ENCODE measurements at regions not wholly inside any gene's neighbourhood (a gene's known extent, or its start where the extent isn't known, plus 50 kb on each side); places are given as distances from the start of the nearest gene placed in this dataset.

DNA sequence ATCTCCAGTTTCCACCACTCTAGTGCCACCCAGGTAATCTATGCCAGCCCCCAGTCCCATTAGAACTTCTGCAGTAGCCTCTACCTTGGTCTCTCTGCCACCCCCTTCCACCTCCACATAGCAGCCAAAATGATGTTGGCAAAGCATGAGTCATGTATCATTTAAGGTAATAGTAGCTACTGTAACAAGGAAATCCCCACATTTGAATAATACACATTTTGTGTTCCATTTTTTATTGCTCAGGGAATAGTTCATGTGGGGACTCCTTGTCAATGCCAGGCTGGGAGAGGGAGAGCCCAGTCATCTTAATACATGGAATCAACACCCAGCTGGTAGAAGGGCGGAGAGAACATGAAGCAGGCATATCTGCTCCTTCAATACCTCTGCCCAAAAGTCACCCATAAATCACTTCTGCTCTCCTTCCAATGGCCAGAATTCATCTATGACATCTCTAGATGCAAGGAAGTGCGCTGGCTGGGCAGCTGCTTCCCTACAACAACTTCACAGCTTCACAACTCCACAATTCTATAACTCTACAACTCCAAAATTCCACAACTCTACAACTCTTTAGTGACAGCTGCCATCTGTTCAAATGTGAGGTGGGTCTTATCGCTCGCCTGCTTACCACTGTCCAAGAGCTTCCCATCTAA, 70.6 kb upstream of the GLS start:
- no peak overlapping the region for H3K4me3 ChIP-seq (ENCODE audit: low read depth, low read length)
- TF ChIP-seq, protein P1, sequence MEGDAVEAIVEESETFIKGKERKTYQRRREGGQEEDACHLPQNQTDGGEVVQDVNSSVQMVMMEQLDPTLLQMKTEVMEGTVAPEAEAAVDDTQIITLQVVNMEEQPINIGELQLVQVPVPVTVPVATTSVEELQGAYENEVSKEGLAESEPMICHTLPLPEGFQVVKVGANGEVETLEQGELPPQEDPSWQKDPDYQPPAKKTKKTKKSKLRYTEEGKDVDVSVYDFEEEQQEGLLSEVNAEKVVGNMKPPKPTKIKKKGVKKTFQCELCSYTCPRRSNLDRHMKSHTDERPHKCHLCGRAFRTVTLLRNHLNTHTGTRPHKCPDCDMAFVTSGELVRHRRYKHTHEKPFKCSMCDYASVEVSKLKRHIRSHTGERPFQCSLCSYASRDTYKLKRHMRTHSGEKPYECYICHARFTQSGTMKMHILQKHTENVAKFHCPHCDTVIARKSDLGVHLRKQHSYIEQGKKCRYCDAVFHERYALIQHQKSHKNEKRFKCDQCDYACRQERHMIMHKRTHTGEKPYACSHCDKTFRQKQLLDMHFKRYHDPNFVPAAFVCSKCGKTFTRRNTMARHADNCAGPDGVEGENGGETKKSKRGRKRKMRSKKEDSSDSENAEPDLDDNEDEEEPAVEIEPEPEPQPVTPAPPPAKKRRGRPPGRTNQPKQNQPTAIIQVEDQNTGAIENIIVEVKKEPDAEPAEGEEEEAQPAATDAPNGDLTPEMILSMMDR (conservative IDR thresholded peaks at IDR 0.05; ENCODE audit: low read depth, low read length) = no peak
- DNase-seq (ENCODE audit: low read depth) = no peak

DNA sequence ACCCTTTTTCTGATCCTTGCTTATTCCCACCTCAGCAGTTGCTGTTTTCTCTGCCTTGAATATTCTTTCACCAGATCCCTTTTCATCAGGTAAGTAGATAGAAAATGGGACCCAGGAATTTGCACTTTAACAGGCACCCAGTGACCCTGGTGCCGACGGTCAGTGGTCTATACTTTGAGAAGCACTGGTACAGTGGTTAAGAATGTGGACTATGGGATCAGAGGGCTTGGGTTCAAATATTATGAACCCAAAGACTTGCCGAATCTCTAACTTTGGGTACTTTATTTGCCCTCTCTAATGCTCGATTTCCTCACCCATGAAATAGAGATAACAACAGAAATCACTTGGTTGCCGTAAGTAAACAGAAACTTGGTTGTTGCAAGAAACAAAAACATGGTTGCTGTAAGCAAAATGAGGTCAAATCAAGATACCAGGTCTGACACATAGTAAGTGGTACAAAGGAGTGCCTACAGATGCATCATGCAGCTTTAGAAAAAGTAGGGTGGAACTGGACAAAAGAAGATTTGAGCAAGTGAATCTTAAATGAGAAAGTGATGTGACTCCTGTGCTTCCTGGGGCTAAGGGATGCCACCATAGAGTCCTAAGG, 69.5 kb upstream of the GLS start:
- no peak for DNase-seq (ENCODE audit: low read depth)
- no peak overlapping the region for H3K4me3 ChIP-seq (ENCODE audit: low read depth, low read length)
- TF ChIP-seq, protein P1 (conservative IDR thresholded peaks at IDR 0.05; ENCODE audit: low read depth, low read length) = no peak

DNA sequence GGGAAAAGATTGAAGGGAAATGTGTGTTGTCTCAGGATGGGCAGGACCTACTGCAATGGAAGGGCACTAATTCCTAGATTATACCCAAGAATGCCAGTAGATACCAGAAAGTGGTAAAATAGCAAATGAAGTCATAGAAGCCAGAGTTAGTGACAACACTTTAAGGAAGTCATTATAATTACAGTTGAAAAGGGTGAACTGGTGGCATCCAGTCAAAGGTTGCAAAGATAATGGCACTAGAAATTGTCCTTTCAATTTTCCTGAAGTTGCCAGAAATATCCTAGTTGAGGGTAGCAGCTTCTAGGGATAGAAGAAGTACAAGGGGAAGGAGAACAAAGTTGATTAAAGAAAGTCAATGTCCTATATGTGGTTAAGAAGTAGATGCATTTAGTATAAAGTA, 68.8 kb upstream of the GLS start:
- TF ChIP-seq, protein P1 (conservative IDR thresholded peaks at IDR 0.05; ENCODE audit: low read depth, low read length) = no peak
- DNase-seq (ENCODE audit: low read depth) = no peak
- no peak overlapping the region for H3K4me3 ChIP-seq (ENCODE audit: low read depth, low read length)

DNA sequence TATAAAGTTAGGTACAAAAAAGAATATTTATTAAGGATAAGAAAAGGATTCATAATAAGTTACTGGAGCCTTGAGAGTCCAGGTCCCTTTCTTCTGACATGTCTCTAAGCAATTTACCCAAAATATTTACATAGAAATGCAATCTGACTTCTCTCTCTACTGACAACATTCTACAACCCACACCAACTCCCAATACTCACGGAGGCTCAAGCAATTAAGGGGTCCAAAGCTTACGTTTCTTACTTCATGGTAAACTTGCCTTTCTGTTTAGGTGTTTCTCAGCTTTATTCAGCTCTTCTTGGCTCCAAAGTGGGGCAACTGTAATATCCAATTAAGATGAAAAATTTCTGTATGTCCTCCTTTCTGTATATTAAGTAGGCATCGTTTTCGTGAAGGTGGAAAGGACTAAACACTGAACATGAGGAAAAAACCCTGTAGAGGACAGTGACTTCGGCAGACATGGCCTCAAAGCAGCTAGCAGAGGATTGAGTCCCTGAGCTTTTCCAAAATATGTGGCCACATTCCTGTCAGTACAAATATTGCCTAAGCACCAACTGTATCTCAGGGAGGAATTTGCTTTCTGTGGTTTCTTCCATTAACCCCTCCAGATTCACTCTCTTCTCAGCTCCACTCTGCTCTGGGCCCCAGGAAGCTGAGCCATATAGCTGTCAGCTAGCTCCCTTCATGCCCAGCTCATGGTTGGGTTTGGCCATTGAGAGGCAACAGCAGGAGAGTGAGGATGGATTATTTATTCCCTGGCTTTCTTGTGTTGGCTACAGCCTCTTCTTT, 67.9 kb upstream of the GLS start:
- H3K4me3 ChIP-seq (ENCODE audit: low read depth, low read length) = no peak overlapping the region
- no peak for DNase-seq (ENCODE audit: low read depth)
- TF ChIP-seq, protein P1 (conservative IDR thresholded peaks at IDR 0.05; ENCODE audit: low read depth, low read length) = no peak

DNA sequence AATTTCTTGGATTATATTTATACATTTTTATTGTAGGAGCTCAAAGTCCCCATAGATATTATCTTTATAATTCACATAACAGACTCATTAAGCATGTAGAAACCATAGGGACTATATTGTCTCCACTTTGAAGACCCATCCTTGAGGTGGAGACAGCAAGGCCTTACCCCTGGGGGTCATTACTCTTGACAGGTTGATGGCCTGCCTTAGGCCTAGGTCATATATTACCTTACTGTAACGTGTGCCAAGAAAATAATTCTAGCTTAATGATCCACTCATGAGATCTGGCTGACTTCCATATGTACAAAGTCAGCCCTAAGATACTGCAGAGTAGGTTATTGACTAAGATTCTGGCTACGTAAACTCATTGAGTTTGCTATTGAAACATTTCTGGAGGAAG, 65.4 kb upstream of the GLS start:
- TF ChIP-seq, protein P1 (conservative IDR thresholded peaks at IDR 0.05; ENCODE audit: low read depth, low read length) = no peak
- DNase-seq (ENCODE audit: low read depth) = no peak
- no peak overlapping the region for H3K4me3 ChIP-seq (ENCODE audit: low read depth, low read length)

DNA sequence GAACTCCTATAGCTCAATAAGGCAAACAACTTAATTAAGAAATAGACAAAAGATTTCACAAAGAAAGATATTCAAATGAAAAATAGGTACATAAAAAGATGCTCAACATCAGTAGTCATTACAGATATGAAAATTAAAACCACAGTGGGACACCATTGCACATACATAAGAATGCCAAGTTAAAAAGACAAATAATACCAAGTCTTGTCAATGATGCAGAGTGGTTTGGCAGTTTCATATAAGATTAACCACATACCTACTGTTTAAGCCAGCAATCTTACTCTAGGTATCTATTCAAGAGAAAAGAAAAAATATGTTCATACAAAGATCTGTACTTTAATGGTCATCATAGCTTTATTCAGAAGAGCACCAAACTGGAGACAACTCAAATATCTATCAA, 63.5 kb upstream of the GLS start:
- no peak overlapping the region for H3K4me3 ChIP-seq (ENCODE audit: low read depth, low read length)
- no peak for DNase-seq (ENCODE audit: low read depth)
- TF ChIP-seq, protein P1 (conservative IDR thresholded peaks at IDR 0.05; ENCODE audit: low read depth, low read length) = no peak

Measured in epithelial cell of proximal tubule (primary cell).